Cardiac fibroblast (primary cell): ENCODE measurements at regions not wholly inside any gene's neighbourhood (a gene's known extent, or its start where the extent isn't known, plus 50 kb on each side); places are given as distances from the start of the nearest gene placed in this dataset.
"Not testable (repeated sequence)": the region's sequence is repeated elsewhere in the genome, so short reads cannot be mapped to it uniquely, and the experiment has no call there.

Experiments
- DNase-seq, 2 donors: peaks; one replicate each; pipeline versions ENCODE4 v3.0.0 to v3.0.0-alpha.2; 2010; ENCODE audit warnings: low read depth in 2 of 2
- H3K4me3 ChIP-seq, 2 donors: replicated peaks in 1 of 2; 1 replicate in 1 of 2; 2 replicates in 1 of 2; pipeline ENCODE4 v1.5.1; 2011; ENCODE audit warnings: low read depth in 2 of 2, low read length in 2 of 2, mild to moderate bottlenecking in 2 of 2, moderate library complexity in 1 of 2
- TF ChIP-seq, protein P1 (sequence below): IDR thresholded peaks from one replicate; pipeline ENCODE4 v1.5.1; 2011; ENCODE audit warnings: low read depth, mild to moderate bottlenecking, low read length, inconsistent platforms

DNA sequence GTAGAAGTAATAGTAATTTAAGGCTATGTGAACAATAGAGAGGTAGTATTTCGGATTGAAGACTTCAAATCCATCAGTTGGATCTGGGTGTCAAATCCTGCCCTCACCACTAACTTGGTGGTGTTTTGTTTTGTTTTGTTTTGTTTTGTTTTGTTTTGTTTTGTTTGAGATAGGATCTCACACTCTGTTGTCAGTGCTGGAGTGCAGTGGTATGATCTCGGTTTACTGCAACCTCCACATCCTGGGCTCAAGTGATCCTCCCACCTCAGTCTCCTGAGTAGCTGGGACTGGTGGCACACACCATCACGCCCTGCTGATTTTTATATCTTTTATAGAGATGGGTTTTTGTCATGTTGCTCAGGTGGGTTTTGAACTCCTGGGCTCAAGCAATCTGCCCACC, 129.4 kb upstream of the ZNF217 start:
- TF ChIP-seq, protein P1, sequence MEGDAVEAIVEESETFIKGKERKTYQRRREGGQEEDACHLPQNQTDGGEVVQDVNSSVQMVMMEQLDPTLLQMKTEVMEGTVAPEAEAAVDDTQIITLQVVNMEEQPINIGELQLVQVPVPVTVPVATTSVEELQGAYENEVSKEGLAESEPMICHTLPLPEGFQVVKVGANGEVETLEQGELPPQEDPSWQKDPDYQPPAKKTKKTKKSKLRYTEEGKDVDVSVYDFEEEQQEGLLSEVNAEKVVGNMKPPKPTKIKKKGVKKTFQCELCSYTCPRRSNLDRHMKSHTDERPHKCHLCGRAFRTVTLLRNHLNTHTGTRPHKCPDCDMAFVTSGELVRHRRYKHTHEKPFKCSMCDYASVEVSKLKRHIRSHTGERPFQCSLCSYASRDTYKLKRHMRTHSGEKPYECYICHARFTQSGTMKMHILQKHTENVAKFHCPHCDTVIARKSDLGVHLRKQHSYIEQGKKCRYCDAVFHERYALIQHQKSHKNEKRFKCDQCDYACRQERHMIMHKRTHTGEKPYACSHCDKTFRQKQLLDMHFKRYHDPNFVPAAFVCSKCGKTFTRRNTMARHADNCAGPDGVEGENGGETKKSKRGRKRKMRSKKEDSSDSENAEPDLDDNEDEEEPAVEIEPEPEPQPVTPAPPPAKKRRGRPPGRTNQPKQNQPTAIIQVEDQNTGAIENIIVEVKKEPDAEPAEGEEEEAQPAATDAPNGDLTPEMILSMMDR, result no peak
- DNase-seq, result no peak

DNA sequence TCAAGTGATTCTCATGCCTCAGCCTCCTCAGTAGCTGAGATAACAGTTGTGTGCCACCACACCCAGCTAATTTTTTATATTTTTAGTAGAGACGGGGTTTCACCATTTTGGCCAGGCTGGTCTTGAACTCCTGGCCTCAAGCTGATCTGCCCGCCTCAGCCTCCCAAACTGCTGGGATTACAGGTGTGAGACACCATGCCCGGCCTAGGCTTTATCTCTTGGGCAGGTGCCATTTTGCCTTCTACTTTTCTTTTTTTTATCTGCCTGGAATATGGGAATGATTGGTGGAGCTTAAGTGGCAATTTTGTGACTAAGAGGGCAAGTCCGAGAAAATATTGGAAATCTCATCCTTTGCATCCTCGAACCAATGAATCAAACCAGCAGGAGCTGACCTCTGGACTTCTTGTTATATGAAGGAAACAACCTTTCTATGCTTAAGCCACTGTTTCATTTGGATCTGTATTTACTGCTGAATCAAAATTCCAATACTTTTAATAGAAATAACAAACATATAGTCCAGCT, 128.9 kb upstream of the ZNF217 start:
- no peak for DNase-seq
- TF ChIP-seq, protein P1, result no peak
- H3K4me3 ChIP-seq, result no peak overlapping the region

More for the DNA sequence above, 129.4 kb upstream of the ZNF217 start:
- no peak overlapping the region for H3K4me3 ChIP-seq

DNA sequence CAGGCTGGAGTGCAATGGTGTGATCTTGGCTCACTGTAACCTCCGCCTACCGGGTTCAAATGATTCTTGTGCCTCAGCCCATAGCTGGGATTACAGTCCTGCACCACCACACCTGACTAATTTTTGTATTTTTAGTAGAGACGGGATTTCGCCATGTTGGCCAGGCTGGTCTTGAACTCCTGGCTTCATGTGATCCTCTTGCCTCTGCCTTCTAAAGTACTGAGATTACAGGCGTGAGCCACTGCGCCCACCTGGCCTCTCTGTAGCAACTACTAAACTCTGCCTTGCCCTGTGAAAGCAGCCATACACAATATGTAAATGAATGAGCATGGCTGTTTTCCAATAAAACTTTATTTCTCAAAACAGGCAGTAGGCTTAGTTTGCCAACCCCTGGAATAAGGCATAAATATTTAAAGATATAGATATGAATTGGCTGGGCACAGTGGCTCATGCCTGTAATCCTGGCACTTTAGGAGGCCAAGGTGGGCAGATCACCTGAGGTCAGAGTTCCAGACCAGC, 127.9 kb upstream of the ZNF217 start:
- not testable (repeated sequence) for DNase-seq

DNA sequence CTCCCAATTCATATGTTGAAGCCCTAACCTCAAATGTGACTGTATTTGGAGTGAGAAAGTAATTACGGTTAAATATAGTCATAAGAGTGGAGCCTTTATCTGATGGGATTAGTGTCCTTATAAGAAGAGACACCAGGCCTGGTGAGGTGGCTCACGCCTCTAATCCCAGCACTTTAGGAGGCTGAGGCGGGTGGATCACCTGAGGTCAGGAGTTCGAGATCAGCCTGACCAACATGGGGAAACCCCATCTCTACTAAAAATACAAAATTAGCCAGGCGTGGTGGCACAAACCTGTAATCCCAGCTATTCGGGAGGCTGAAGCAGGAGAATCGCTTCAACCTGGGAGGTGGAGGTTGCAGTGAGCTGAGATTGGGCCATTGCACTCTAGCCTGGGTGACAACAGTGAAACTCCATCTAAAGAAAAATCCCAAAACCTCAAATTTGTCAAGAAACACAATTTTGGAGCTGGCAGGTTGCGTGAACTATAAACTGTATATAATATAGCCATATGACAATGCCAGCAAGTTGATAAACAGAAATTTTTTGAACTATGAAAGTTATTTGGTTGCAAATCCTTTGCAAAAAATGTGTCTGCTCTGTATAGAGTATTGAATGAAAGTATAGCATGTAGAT, 125.6 kb upstream of the ZNF217 start:
- H3K4me3 ChIP-seq, DNase-seq: not testable (repeated sequence)

More for the DNA sequence above, 127.9 kb upstream of the ZNF217 start:
- not testable (repeated sequence) for H3K4me3 ChIP-seq

DNA sequence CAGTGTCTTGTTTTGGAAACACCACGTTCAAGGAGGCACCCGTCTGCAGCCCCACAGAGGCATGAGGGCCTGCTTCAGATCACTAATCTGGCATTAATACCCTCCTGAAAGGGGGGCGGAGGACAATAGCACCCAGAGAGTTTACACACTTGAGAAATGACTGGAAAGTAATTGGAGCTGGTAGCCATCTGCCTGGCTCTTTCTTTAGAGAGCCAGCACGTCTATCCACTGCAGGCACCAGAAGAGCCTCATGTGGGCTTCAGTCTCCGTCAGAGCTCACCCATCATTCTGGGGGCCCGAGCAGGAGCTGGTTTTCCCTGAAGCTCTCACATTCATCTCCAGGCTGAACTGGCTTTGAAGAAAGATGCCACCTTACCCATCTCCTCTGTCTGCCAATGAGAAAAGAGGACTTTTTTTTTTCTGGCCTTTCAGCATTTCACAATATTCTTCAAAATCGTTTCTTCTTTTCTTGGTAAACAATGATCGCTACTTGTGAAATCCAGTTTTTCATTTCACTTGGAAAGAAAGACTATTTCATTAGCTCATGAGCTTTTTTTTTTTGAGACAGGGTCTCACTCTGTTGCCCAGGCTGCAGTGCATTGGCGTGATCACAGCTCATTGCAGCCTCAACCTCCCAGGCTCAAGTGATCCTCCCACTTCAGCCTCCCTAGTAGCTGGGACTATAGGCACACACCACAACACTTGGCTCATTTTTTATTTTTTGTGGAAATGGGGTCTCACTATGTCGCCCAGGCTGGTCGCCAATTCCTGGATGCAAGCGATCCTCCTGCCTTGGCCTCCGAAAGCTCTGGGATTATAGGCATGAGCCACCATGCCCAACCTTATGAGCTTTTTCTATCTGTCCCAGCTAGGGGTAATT, 124.7 kb upstream of the ZNF217 start:
- TF ChIP-seq, protein P1, result no peak
- DNase-seq, result no peak
- H3K4me3 ChIP-seq, result no peak overlapping the region

DNA sequence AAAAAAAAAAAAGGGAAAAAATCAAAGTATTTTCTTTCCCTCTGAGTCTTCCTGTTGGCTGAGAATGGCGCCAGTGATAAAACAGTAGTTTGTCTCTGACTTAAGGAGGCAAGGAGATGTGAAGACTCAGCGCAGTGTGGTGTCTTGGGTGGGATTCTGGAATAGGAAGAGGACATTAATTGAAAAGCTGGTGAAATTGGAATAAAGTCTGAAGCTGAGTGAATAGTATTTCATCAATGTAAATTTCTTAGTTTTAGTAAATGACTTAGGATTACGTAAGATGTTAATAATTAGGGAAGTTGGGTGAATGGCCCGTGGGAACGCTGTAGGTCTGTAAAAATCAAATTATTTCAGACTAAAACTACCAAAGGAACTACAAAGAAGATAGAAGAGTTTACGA, 122.8 kb upstream of the ZNF217 start:
- no peak for DNase-seq
- no peak overlapping the region for H3K4me3 ChIP-seq
- TF ChIP-seq, protein P1, result no peak

DNA sequence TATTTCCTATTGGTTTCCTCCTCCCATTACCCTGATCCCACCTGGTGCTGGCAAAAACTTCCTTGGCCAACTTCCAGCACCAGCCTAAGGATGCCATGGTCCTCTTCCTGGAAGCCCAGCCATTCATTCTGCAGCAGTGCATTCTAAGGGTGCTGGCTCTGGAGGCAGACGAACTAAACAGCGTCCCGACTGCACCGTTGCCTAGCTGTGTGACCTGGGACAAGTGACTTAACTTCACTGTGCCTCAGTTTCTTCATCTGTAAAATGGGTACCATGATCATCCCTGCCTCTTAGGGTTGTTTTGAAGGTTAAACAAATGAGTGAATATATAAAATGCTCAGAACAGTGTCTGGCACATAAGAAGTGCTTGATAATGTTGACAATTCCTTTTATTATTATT, 120.9 kb upstream of the ZNF217 start:
- TF ChIP-seq, protein P1, result no peak
- no peak for DNase-seq

More for the DNA sequence above, 120.9 kb upstream of the ZNF217 start:
- no peak overlapping the region for H3K4me3 ChIP-seq
